Glomerular visceral epithelial cell (primary cell): ENCODE measurements at regions not wholly inside any gene's neighbourhood (a gene's known extent, or its start where the extent isn't known, plus 50 kb on each side); places are given as distances from the start of the nearest gene placed in this dataset.

Source experiments
- DNase-seq: peaks from one replicate; pipeline ENCODE4 v3.0.0-alpha.2; 2016; ENCODE audit errors: extremely low spot score

DNA sequence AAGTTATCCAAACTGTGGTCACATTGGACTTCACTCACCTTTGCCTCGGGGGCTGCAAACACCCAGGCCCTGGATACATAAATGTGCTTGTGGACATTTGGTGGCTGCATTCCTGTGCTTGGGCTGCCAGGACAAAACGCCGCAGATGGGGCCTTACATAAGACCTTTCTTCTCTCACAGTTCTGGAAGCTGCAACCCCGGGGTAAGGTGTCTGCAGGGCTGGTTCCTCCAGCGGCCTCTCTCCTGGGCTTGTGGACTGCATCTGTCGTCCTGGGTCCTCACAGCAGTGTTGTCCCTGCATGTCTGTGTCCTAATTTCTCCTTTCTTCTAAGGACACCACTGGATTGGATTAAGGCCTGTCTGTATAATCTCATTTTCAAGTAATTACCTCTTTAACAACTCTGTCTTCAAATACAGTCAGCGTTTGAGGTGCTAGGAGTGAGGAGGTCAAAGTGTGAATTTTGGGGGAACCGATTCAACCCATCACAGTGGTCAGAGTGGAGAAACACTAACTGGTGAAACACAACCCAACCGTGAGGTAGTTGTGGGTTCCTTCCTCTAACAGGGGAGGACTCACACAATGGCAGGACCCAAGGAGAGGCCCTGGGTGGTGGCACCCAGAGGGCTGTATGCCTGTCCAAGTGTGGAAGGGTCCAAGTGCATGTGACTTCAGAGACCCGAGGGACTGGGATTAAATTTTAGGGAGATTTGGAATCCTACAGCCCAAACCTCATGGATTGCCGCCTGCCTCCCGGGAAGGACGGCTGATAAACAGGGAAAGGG lies 415.6 kb downstream of the IRX2 start:
- DNase-seq = no peak

DNA sequence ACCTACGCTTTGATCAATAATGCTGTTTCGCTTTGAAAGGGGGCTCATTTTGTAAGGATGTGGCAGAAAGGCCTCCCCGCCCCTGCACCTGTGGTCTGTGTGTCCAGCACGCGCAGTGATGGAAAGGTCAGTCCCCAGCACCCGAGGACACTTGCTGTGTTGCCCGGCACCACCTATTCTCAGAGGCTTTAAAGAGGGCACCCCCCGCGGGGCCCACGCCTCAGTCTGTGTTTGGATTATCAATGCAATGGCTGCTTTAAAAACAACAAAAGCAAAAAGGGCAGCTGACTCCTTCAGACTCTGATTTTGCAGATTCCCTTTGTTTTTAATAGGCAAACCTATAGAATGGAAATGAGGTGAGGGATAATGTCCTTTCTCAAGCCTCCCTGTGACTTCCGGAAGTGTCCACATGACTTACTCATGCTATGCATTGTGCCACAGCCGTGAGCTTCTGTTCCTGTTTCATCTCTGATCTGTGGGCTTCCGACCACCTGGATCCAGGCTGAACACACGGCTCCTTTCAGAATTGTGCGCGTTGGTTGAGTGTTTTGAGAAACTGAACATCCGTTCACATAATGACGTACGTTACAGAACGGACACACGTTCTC lies 416.2 kb downstream of the IRX2 start:
- DNase-seq = no peak

DNA sequence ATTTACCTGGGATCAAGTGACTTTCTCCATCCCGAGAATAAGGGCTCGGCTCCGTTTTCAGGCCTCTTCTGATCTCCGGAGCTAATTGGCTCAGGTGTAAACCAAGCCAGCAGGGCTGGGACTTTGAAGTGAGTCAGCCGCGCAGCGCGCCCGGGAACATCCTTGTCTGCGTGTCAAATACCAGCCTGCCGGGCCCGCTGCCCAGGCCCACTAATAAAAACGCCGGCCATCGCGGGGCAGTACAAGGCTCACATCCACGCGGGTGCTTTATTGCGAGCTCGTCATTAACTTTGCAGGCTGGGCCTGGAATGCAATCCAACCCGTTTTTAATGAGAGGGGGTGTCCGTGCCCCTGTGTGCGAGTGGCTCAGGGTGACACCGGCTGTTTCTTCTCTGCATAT lies 416.8 kb downstream of the IRX2 start:
- no peak for DNase-seq

DNA sequence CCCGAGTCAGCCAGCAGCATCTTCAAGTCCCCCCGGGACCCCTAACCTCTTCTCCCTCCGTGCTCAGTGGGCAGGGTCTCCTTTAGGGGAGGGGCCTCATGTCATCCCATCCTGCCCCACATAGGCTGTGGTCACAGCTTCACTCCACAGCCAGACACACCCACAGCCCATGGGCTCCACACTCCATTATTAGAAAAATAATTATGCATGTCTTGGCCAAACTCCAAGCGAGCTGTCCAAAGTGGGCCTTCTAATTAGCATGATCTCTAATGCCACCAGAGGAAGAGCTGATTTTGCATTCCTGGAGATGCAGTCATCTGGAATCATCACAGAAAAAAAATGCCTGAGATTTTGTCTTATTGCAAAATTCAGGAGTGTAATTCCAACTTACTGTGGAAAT lies 418.2 kb downstream of the IRX2 start:
- no peak for DNase-seq

DNA sequence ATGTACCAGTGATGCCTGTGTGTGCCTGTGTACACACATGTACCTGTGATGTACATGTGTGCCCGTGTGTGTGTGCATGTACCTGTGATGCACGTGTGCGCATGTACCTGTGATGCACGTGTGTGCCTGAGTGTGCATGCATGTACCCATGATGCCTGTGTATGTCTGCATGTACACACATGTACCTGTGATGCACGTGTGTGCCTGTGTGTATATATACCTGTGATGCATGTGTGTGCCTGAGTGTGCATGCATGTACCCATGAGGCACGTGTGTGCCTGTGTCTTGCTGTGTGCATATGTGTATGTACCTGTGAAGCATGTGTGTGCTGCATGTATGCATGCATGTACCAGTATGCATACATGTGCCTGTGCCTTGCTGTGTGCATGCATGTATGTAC lies 419.0 kb downstream of the IRX2 start:
- DNase-seq = no peak

DNA sequence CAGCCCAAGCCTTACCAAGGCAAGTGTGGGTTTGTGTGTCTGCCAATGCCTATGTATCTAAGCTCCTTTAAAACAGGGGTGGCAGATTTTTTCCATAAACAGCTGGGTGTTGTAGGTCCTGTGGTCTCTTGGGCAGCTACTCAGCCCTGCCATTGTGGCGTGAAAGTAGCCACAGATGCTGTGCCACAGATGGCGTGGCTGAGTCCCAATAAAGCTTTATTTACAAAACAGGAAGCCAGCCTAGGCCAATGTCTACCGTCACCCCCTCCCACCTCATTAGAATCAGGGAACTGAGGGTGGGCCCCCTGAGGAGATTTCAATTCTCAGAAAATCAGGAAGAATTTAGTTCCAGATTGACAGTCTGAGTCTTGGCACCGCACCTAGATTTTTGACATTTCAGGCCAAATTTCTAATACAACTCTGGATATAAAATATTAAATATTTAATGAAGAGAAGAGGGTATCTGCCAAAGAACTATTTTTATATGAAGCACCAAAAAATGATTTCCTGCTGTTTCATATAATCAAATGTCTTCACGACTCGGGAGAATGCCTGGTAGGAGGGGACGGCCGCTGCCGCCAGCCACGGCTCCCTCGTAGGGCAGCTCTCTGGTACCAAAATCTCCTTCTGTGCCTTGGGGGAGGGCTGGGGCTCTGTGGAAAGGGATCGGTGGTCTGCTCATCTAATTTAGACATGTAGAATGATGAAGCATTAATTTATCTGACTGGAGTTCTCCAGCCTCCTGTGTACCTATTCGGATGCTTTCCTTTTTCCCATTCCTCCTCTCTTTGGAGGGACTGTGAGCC lies 420.9 kb downstream of the IRX2 start:
- DNase-seq = no peak

DNA sequence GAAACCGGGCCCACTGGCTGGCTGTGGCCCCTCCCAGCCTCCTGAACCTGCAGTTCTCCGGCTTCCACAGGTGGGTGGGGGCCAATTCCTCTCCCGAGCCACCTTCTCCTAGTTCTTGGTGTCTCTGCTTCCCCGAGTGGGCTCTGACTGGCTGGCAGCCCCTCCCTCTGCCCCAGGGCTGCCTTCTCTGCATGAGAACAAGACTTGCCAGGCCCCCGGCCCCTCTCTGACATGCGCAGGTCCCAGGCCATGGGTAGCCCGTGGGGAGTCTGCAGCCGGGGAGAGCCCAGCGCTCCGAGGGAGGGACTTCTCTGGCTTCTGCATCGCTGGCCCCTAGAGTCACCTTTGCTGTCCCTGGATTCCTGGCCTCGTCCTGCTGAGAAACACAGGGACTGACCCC lies 421.7 kb downstream of the IRX2 start:
- no peak for DNase-seq

DNA sequence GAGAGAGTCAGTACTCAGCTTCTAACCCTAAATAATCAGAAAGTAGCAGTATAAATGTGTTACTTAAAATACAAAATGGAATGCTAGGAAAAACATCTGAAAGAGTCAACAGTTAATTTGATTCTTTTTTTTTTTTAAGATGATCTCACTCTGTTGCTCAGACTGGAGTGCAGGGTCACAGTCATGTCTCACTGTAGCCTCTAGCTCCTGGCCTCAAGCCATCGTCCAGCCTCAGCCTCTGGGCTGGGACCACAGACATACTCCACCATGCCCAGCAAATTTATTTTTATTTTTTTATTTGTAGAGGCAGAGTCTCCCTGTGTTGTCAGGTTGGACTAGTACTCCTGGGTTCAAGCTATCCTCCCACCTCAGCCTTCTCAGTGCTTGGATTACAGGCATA lies 424.9 kb downstream of the IRX2 start:
- no peak for DNase-seq

DNA sequence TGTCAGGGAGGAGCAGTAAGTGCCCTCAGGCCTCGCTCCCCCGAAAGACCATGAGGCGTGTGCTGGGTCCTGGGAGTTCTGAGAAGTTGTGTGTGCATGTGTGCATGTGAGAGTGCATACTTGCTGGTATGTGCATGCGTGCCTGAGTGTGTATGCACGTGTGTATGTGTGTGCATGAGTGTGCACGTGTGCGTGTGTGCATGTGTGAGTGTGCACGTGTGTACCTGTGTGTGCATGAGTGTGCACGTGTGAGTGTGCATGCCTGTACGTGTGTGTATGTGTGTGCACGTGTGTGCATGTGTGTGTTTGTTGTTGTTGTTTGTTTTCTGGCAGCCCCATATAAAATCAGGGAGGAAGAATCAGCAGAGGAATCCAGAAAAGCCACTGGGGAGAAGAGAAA lies 426.7 kb downstream of the IRX2 start:
- DNase-seq = no peak

DNA sequence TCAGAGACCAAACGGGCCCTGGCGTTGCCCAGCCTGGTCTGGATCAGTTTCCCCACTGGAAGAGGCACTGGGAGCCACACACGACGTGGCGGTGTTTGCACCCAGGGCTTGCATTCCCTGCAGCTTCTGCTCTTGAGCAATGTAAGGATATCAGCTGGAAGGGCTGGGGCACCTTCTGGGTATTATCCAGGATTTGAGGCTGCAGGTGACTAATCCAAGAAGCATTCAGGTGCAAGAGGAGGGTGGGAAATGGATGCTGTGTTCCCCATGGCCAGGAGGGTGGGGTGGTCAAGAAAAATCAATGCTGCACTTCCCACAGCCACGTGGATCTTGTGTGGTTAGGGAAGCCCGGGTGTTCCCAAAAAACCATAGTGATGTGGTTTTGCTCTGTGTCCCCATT lies 430.9 kb downstream of the IRX2 start:
- no peak for DNase-seq

DNA sequence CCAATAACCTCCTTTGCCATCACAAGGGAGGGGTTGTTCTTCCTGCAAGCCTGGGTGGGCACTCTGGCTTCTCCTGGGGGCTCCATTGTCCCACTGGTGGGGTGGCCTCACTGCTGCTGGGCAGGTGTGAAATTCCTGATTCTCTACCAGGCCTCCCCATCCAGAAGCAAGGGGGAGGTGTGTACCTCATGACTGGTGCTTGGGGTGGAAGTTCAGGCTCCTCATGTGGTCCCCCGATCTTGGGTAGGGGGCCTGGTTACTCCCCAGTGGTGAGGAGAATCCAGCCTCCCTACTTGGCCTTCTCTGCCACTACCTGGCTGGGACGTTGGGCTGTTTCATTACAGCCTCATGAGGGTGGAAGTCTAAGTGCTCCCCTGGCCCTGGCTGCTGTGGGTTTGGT lies 433.9 kb downstream of the IRX2 start:
- DNase-seq = no peak

DNA sequence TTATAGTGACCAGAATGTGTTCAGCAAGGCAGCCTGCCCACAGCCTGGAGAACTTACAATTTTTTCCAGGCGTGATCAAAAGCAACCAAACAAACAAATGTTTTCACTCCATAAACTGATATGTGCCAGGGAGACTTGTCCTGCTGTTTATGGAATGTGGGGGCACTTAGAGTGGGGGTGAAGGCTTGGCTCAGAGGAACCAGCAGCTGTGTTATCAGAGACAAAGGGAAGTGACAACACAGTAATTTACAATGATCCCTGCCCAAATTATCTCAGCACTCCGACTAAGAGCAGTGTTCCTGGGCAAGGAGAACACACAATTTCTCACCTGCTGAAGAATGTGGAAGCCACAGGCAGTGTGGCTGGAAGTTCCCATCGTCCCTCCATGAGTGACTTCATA lies 429.1 kb upstream of the IRX4 start:
- DNase-seq = no peak

DNA sequence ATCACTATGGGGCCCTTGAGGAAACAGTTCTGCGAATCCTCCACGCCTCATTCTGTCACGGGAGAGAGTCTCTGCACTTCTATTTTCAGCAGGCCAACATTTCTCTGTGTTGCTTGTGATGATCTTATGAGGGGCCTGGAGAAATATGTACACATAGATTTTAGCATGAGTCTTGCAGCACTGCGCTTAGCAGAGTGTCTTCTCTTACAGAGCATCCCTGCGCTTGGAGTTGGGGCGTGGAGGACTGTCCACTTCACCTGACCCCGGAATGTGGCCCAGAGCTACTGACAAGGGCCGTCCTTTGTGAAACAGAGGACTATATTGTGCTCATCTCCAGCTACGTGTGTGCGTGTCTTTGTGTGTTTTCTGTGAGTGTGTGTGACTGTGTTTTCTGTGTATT lies 428.2 kb upstream of the IRX4 start:
- DNase-seq = no peak

DNA sequence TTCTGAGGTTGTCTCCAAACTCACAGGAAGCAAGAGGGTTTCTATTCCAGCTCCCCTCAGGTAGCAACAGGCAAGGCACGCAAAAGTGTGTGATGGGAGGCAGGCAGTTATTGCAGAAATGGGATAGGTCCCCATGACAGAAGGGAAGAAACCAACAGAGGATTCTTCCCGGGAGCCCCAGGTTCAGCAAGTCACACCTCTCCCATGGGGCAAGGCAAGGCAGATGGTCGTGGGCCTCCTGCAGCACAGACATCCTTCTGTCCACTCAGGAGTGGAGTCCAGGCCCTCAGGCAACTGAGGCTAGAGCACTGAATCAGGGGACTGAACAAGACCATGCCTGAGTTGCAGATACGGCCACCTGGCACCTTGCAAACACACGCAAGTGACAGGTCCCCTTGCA lies 424.9 kb upstream of the IRX4 start:
- DNase-seq = no peak

DNA sequence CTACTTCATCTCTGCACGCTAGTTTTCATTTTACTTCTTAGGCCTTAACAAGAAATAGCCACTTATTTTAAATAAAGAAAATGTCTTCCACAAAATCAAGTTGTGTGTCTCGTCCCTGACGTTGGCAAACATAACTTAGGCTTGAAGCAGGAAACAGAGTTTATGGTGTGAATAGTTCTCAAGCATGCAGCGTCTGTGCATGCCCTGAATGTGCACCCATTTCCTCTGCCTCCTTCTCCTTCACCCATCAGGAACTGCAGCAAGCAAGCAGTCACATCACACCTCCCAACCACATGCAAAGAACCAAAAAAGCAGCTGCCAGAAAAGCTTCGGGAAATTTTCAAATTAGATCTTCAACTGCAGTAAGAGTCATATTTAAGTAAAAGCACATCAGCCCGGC lies 424.0 kb upstream of the IRX4 start:
- DNase-seq = no peak

DNA sequence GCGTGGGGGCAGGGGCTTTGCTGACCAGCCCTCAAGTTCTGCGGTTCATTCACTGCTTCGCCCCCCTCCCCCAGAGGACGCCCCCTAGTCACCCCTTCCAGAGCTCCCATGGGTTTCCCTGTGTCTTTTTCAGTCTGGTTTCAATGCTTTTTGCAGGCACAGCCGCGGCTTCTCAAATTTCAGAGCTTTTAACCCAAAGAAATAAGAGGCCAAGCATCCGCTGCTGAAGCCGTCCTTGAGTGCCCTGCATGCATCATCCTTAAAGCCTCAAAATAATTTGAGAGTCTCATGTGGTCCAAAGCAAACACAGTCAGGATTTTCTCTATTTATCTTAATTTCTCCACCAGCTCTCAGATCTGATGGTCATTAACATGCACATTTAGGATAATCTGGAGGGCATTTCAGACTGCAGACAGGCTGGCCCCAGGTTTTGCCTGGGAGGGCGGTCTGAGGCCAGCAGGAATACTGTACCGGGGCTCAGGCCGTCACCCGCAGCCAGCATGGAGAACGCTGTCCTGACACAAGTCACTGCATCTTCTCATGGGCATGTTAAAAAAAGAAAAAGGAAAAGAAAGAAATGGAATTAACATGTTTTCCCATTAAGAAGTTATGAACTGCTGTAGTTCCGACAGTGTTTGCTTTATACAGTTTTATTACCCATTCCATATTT lies 420.8 kb upstream of the IRX4 start:
- no peak for DNase-seq

DNA sequence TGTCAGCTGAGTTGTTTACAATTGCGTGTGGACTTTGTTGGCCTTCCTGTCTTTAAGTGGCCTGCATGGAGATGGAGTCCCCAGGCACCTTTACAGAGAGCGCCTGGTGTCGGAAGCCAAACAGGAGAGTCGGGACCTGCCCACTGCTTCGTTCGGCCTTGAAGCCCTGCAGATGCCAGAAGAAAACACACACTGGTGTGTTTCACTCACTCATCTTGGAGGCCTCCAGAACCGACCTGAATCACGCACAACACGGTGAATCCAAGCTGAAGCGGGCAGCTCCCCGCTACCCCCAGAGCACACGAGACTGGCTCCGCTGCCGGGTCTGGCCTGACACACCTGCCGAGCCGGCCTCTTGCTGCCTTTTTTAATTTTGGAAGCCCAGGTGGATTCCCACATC lies 419.4 kb upstream of the IRX4 start:
- no peak for DNase-seq

DNA sequence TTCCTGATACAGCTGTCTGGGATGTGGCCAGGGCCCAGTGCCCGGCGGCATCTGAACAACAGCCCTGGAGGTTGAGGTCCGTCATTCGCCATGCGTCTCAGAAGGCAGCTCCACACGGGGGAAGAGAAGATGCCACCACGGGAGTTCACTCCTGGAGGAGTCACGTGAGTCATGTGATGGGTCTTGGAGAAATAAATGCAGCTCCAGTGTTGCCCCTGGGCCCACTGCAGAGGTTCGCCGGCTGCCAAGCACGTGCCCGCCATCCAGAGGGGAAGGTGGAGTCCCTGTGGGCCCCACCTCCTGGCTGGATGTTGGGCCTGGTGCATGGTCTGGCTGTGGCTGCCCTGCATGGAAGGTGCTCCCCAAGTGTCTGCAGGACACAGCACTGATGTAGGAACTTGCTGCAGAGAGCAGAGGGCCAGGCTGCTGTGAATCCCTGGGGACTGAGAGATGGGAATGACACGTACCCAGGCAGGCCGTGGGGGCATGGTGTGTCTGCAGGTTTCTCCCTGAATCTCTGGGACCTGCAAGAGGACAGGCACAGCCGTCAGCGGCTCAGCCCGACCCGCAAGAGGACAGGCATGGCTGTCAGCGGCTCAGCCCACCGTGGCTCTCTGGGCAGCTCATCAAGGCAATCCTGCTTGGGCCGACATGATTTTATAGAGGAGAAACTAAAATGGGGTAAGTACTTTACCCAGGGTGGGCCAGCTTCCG lies 418.3 kb upstream of the IRX4 start:
- DNase-seq = no peak

DNA sequence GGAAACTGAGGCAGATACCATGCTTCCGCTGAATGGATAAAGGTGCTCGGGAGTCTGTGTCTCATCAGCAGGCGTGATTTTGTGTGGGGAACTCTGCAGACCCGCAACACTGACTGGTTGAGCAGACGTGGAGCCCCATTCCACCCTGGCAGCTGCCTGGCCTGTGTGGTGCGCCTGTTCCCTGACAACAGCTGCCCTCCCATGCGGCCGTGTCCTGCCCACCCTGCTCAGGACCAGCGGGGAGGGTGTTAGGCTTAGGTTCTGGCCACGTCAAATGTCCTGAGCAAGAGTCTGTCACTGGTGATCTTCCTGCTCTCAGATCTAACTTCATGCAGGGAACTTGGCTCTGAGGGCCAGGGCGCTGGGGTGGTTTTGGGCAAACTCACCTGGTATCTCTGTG lies 417.7 kb upstream of the IRX4 start:
- no peak for DNase-seq

DNA sequence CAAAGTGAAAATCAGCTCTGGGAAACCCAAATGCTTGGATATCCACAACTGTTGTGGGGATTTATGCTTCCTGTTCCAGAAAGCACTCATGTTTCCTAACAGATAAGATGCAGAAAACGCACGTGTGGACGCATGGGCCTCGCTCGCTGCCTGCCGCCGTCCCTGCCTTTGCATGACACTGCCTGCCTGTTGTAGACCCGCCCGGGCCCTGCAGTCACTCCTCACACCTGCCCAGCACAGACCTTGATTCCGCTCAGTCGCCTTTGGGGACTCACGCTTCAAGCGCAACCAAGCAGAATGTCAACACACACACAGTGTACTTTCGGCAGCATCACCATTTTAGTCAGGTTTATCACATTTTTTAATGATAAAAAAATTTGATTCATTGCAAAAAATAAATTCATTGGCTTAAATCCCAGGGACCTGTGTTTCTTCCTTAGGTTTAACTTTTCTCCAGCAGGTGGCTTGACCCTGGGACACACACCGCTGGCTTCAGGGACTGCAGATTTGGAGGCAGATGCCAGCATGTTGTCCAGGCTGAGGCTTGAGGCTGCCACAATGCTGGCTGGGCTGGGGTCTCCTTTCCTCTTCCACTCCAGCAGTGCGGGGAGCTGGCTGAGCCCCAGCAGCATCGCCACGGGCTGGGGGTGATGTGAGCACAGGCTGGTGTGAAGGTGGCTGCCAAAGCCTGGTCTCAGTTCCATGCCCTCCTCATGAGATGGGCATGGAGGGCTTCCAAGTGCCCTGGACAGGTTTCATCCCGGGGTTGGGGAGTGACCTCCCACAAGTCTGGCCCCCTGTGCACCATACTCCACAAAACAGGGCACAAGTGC lies 416.9 kb upstream of the IRX4 start:
- no peak for DNase-seq

DNA sequence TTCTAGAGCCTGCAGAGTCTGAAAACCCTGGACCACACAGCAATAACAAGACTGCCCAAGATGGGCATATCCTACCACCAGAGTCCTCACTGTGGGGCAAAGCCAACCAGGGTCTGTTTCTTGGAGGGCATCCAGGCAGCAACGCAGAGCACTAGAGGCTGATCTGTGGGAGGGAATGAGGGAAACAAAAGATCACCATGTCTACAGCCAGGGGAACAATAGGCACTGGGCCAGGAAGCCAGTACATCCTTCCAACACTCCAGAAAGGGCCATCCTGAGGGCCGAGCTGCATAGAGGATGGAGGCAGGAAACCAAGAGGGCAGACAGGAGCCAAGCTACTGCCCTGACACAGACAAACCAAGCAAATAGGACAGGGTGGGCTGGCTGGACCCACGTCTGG lies 416.1 kb upstream of the IRX4 start:
- no peak for DNase-seq
